ENCODE measurements at regions not wholly inside any gene's neighbourhood (a gene's known extent, or its start where the extent isn't known, plus 50 kb on each side); places are given as distances from the start of the nearest gene placed in this dataset.

GRCh38 chr4:106512706-106513105 is 144.1 kb upstream of the GIMD1 start:
- no peaks in the 10 kb centered on the region for H3K27me3 ChIP-seq (ENCODE audit: low read length)
- no peaks in the 10 kb centered on the region for H3F3A ChIP-seq (ENCODE audit: insufficient read depth)
- no peaks in the 10 kb centered on the region for H3K9me2 ChIP-seq (replicated peaks; ENCODE audit: insufficient read depth, low read length)
- H3K4me3 ChIP-seq (ENCODE audit: insufficient read depth, low read length, poor library complexity, severe bottlenecking), result no peak overlapping the region
- H3K4me2 ChIP-seq (ENCODE audit: low read depth, low read length, poor library complexity, severe bottlenecking), result no peak overlapping the region
- H3K9ac ChIP-seq (ENCODE audit: low read length), result no peak overlapping the region
- H4K20me1 ChIP-seq (ENCODE audit: low read depth, low read length), result no peaks in the 10 kb centered on the region
- TF ChIP-seq EZH2phosphoT487 (conservative IDR thresholded peaks at IDR 0.05; ENCODE audit: low read length), result no peak
- TF ChIP-seq, protein P1, sequence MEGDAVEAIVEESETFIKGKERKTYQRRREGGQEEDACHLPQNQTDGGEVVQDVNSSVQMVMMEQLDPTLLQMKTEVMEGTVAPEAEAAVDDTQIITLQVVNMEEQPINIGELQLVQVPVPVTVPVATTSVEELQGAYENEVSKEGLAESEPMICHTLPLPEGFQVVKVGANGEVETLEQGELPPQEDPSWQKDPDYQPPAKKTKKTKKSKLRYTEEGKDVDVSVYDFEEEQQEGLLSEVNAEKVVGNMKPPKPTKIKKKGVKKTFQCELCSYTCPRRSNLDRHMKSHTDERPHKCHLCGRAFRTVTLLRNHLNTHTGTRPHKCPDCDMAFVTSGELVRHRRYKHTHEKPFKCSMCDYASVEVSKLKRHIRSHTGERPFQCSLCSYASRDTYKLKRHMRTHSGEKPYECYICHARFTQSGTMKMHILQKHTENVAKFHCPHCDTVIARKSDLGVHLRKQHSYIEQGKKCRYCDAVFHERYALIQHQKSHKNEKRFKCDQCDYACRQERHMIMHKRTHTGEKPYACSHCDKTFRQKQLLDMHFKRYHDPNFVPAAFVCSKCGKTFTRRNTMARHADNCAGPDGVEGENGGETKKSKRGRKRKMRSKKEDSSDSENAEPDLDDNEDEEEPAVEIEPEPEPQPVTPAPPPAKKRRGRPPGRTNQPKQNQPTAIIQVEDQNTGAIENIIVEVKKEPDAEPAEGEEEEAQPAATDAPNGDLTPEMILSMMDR (IDR thresholded peaks at IDR 0.05; ENCODE audit: insufficient read depth, low read length, poor library complexity, severe bottlenecking), result no peak
- no peaks in the 10 kb centered on the region for H3K36me3 ChIP-seq (ENCODE audit: low read length)
- H3K27ac ChIP-seq (ENCODE audit: low read depth, low read length), result no peak overlapping the region
- H2AFZ ChIP-seq (ENCODE audit: low read depth, low read length, severe bottlenecking), result no peak overlapping the region
- H3K9me3 ChIP-seq (ENCODE audit: insufficient read depth, low read length), result no peaks in the 10 kb centered on the region
- H3K79me2 ChIP-seq (ENCODE audit: insufficient read depth, low read length), result no peaks in the 10 kb centered on the region

- TF ChIP-seq, protein P1 (IDR thresholded peaks at IDR 0.05; ENCODE audit: insufficient read depth, low read length, poor library complexity, severe bottlenecking), result no peak
- TF ChIP-seq EZH2phosphoT487 (conservative IDR thresholded peaks at IDR 0.05; ENCODE audit: low read length), result no peak
- H3K4me2 ChIP-seq (ENCODE audit: low read depth, low read length, poor library complexity, severe bottlenecking), result no peak overlapping the region
- no peak overlapping the region for H3K9ac ChIP-seq (ENCODE audit: low read length)
- H3K9me3 ChIP-seq (ENCODE audit: insufficient read depth, low read length), result no peaks in the 10 kb centered on the region
- no peak overlapping the region for H3K27ac ChIP-seq (ENCODE audit: low read depth, low read length)
- H3K9me2 ChIP-seq (replicated peaks; ENCODE audit: insufficient read depth, low read length), result no peaks in the 10 kb centered on the region
- H3F3A ChIP-seq (ENCODE audit: insufficient read depth), result no peaks in the 10 kb centered on the region
- no peaks in the 10 kb centered on the region for H3K79me2 ChIP-seq (ENCODE audit: insufficient read depth, low read length)
- no peak overlapping the region for H2AFZ ChIP-seq (ENCODE audit: low read depth, low read length, severe bottlenecking)
- no peak overlapping the region for H3K4me3 ChIP-seq (ENCODE audit: insufficient read depth, low read length, poor library complexity, severe bottlenecking)
- no peaks in the 10 kb centered on the region for H3K27me3 ChIP-seq (ENCODE audit: low read length)
- no peaks in the 10 kb centered on the region for H3K36me3 ChIP-seq (ENCODE audit: low read length)
- H4K20me1 ChIP-seq (ENCODE audit: low read depth, low read length), result no peaks in the 10 kb centered on the region
These were observed 138.9 kb upstream of the GIMD1 start for GRCh38 chr4:106507440-106507839.

DNA sequence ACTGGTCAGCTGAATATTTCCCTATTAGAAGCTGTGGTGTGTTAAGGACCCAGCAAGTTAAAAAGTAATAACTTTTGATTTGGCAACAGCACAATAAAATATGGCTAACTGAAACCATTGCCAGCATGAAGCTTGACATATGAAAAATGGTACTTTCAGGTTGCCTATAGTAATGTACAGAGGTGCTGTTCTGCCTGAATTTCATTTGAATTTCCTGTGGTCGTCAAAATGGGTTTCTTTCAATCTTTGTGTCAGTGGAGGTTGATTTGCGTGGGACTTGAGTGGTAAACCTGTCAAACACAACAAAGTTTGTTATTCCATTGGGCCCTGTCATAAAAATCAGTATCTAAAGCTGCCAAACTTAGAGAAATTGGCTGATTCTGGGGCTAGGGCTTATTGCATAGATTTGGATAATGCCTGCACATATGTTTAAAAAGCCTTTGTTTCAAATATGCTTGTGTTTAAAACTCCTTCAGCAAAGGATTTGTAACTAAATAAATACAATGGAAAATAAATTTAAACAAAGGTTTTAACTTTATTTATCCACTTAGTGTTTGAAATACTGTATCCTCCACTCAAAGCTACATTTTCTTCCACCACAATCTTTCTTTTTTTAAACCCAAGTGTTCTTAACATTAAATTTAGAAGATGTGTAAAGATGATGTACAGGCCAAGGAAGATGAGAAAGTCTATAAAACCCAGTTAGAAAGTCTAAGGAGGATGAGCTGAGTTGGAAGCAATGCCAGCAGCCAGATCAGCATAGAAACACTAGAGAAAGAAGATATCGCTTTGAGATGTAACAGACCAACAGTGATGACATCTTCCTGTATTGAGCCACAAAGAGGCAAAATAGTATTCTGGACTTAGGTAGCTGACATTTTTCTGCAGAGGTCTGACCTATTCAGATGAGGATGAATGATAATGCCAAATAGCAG is 134.8 kb upstream of the GIMD1 start:
- no peaks in the 10 kb centered on the region for H4K20me1 ChIP-seq (ENCODE audit: low read depth, low read length)
- no peaks in the 10 kb centered on the region for H3K27me3 ChIP-seq (ENCODE audit: low read length)
- no peak overlapping the region for H2AFZ ChIP-seq (ENCODE audit: low read depth, low read length, severe bottlenecking)
- no peaks in the 10 kb centered on the region for H3K9me2 ChIP-seq (replicated peaks; ENCODE audit: insufficient read depth, low read length)
- H3K9ac ChIP-seq (ENCODE audit: low read length), result no peak overlapping the region
- no peaks in the 10 kb centered on the region for H3F3A ChIP-seq (ENCODE audit: insufficient read depth)
- TF ChIP-seq, protein P1 (IDR thresholded peaks at IDR 0.05; ENCODE audit: insufficient read depth, low read length, poor library complexity, severe bottlenecking), result no peak
- no peak for TF ChIP-seq EZH2phosphoT487 (conservative IDR thresholded peaks at IDR 0.05; ENCODE audit: low read length)
- H3K36me3 ChIP-seq (ENCODE audit: low read length), result no peaks in the 10 kb centered on the region
- H3K27ac ChIP-seq (ENCODE audit: low read depth, low read length), result no peak overlapping the region
- no peaks in the 10 kb centered on the region for H3K9me3 ChIP-seq (ENCODE audit: insufficient read depth, low read length)
- H3K4me3 ChIP-seq (ENCODE audit: insufficient read depth, low read length, poor library complexity, severe bottlenecking), result no peak overlapping the region
- H3K4me2 ChIP-seq (ENCODE audit: low read depth, low read length, poor library complexity, severe bottlenecking), result no peak overlapping the region
- no peaks in the 10 kb centered on the region for H3K79me2 ChIP-seq (ENCODE audit: insufficient read depth, low read length)

All from SU-DHL-6 (cell line).